Epithelial cell of esophagus (primary cell): ENCODE measurements at regions not wholly inside any gene's neighbourhood (a gene's known extent, or its start where the extent isn't known, plus 50 kb on each side); places are given as distances from the start of the nearest gene placed in this dataset.

Experiments
- DNase-seq: peaks from one replicate; pipeline ENCODE4 v3.0.0; 2010; ENCODE audit warnings: low read depth
- H3K4me3 ChIP-seq: 2 replicates; pipeline ENCODE4 v1.5.1; 2011; ENCODE audit warnings: mild to moderate bottlenecking, low read length, control low read depth
- CTCF ChIP-seq: IDR thresholded peaks from 2 replicates; pipeline ENCODE4 v1.5.1; 2011; ENCODE audit warnings: low read depth, mild to moderate bottlenecking, low read length, control low read depth, inconsistent platforms; ENCODE audit not compliant: insufficient read depth; ENCODE audit errors: missing control alignments

GRCh38 chr20:40768105-40768504 is 79.1 kb upstream of the MAFB start:
- no peak overlapping the region for H3K4me3 ChIP-seq
- no peak for DNase-seq
- TF ChIP-seq CTCF, result no peak

GRCh38 chr20:40769677-40770285 is 80.7 kb upstream of the MAFB start:
- no peak overlapping the region for H3K4me3 ChIP-seq
- no peak for DNase-seq
- no peak for TF ChIP-seq CTCF

- no peak for DNase-seq
- TF ChIP-seq CTCF, result no peak
Observed at GRCh38 chr20:40770564-40771307, 81.7 kb upstream of the MAFB start.

GRCh38 chr20:40771308-40771610 is 82.2 kb upstream of the MAFB start:
- no peak for TF ChIP-seq CTCF
- no peak for DNase-seq
- no peak overlapping the region for H3K4me3 ChIP-seq

More at GRCh38 chr20:40770564-40771307, 81.7 kb upstream of the MAFB start:
- no peak overlapping the region for H3K4me3 ChIP-seq

GRCh38 chr20:40771848-40772511 is 82.9 kb upstream of the MAFB start:
- no peak overlapping the region for H3K4me3 ChIP-seq
- DNase-seq, result no peak

GRCh38 chr20:40773376-40773775 is 84.3 kb upstream of the MAFB start:
- no peak overlapping the region for H3K4me3 ChIP-seq
- no peak for DNase-seq
- TF ChIP-seq CTCF, result no peak

More at GRCh38 chr20:40771848-40772511, 82.9 kb upstream of the MAFB start:
- TF ChIP-seq CTCF, result no peak
